ENCODE measurements at regions not wholly inside any gene's neighbourhood (a gene's known extent, or its start where the extent isn't known, plus 50 kb on each side); places are given as distances from the start of the nearest gene placed in this dataset.

- no peak for TF ChIP-seq CTCF (conservative IDR thresholded peaks at IDR 0.05; ENCODE audit: low read length)
- TF ChIP-seq EZH2phosphoT487 (IDR thresholded peaks at IDR 0.05; ENCODE audit: borderline replicate concordance): no peak
Observed at GRCh38 chr10:44193567-44194220, 191.2 kb downstream of the CXCL12 start.
